ENCODE measurements at regions not wholly inside any gene's neighbourhood (a gene's known extent, or its start where the extent isn't known, plus 50 kb on each side); places are given as distances from the start of the nearest gene placed in this dataset.

DNA sequence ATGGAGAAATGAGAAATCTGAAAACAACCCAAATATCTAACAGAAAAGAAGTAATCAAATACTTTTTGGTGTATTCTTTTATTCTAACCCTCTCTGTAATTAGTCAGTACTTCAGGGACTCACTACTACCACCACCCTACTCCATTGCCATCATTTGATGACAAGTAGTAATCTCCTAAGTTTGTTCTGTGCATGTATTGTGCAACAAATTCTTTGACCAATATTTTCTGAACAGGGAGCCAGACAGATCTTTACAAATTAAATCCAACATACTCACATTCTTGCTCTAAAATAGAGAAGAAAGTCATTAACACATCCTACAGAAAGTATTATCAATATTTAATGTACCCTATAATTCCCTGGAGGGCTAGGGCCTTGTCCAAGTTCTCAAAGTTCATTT is 1416.4 kb downstream of the DSC3 start:
- intact Hi-C loops (cut with micrococcal nuclease): no loop called here
- Histone ChIP-seq H3K36me3 (no peaks in the 10 kb centered on the region), H3K27me3 (ENCODE audit: low read depth) (no peaks in the 10 kb centered on the region), H3K4me1 (no peaks in the 10 kb centered on the region), H3K4me3 (no peak overlapping the region), H3K9me3 (replicated peaks) (no peaks in the 10 kb centered on the region), H3K27ac (replicated peaks) (no peak overlapping the region)
- TF ChIP-seq, protein P1, sequence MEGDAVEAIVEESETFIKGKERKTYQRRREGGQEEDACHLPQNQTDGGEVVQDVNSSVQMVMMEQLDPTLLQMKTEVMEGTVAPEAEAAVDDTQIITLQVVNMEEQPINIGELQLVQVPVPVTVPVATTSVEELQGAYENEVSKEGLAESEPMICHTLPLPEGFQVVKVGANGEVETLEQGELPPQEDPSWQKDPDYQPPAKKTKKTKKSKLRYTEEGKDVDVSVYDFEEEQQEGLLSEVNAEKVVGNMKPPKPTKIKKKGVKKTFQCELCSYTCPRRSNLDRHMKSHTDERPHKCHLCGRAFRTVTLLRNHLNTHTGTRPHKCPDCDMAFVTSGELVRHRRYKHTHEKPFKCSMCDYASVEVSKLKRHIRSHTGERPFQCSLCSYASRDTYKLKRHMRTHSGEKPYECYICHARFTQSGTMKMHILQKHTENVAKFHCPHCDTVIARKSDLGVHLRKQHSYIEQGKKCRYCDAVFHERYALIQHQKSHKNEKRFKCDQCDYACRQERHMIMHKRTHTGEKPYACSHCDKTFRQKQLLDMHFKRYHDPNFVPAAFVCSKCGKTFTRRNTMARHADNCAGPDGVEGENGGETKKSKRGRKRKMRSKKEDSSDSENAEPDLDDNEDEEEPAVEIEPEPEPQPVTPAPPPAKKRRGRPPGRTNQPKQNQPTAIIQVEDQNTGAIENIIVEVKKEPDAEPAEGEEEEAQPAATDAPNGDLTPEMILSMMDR (IDR thresholded peaks at IDR 0.05; ENCODE audit: borderline replicate concordance): no peak
- DNase-seq: no peak

DNA sequence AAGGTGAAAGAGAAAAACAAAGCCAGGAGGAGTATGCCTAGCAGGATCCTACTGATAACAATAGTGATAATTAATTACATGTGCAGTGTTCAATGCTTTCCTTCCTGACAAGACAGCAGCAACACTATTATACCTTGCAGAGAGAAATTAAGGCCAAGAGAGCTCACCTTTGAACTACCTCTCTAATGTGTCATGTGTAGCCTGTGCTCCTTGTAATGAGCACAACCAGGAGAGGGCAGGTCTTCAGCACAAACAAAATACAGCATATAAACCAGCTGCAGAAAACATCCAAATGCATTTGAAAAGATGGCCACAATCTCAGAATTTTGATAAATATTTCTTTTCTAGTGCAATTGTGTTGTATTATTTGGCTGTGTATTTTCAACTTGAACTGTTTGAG is 1425.7 kb downstream of the DSC3 start:
- intact Hi-C loops (cut with micrococcal nuclease): no loop called here
- Histone ChIP-seq H3K4me3 (no peak overlapping the region), H3K27ac (replicated peaks) (no peak overlapping the region), H3K9me3 (replicated peaks) (no peaks in the 10 kb centered on the region), H3K36me3 (no peaks in the 10 kb centered on the region), H3K4me1 (no peaks in the 10 kb centered on the region), H3K27me3 (ENCODE audit: low read depth) (no peaks in the 10 kb centered on the region)
- no peak for DNase-seq
- TF ChIP-seq, protein P1 (IDR thresholded peaks at IDR 0.05; ENCODE audit: borderline replicate concordance): peak; percentile 52

DNA sequence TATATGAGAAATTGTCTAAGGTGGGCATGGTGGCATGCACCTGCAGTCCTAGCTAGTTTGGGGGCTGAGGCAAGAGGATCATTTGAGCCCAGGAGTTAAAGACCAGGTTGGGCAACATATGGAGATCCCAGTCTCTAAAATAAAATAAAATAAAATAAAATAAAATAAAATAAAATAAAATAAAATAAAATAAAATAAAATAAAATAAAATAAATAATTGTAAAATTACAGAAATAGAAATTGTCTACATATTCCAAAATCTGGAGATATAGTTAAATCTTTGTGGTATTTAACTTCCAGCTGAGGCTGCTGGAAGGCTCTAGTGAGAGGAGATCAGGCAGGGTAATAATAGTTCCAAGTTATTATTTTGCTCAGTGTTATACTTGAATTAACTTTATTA is 1432.1 kb upstream of the CDH2 start:
- intact Hi-C loops (cut with micrococcal nuclease): loop anchor here (10.0 kb wide), 1 partner anchor 64 kb away; no protein-coding TSS in a partner anchor
- Histone ChIP-seq H3K4me1 (no peaks in the 10 kb centered on the region), H3K4me3 (no peak overlapping the region), H3K27ac (replicated peaks) (no peak overlapping the region), H3K36me3 (no peaks in the 10 kb centered on the region), H3K27me3 (ENCODE audit: low read depth) (no peaks in the 10 kb centered on the region), H3K9me3 (replicated peaks) (peaks cover 15% of the 10 kb centered on the region)
- DNase-seq: no peak
- TF ChIP-seq, protein P1 (IDR thresholded peaks at IDR 0.05; ENCODE audit: borderline replicate concordance): no peak

DNA sequence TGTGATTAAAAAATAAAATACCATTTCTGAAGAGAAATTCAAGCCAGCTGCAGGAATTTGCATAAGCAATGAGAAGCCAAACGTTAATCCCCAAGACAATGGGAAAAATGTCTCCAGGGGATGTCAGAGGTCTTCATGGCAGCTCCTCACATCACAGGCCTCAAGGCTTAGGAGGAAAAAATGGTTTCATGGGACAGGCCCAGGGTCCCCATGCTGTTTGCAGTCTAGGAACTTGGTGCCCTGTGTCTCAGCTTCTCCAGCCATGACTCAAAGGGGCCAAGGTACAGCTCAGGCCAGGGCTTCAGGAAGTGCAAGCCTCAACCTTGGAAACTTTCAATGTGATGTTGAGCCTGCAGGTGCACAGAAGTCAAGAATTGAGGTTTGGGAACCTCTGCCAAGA is 1428.4 kb upstream of the CDH2 start:
- no peak overlapping the region for H3K4me3 ChIP-seq
- no peak overlapping the region for H3K27ac ChIP-seq (replicated peaks)
- intact Hi-C loops (cut with micrococcal nuclease): loop anchor here (10.0 kb wide), 1 partner anchor 61 kb away; no protein-coding TSS in a partner anchor
- H3K27me3 ChIP-seq (ENCODE audit: low read depth): no peaks in the 10 kb centered on the region
- H3K36me3 ChIP-seq: no peaks in the 10 kb centered on the region
- TF ChIP-seq, protein P1 (IDR thresholded peaks at IDR 0.05; ENCODE audit: borderline replicate concordance): no peak
- no peak for DNase-seq
- H3K4me1 ChIP-seq: no peaks in the 10 kb centered on the region
- H3K9me3 ChIP-seq (replicated peaks): peaks cover 24% of the 10 kb centered on the region

- intact Hi-C loops (cut with micrococcal nuclease): no loop called here
- peaks cover 13% of the 10 kb centered on the region for H3K9me3 ChIP-seq (replicated peaks)
- TF ChIP-seq, protein P1 (IDR thresholded peaks at IDR 0.05; ENCODE audit: borderline replicate concordance): no peak
- no peaks in the 10 kb centered on the region for H3K36me3 ChIP-seq
- no peak overlapping the region for H3K4me3 ChIP-seq
- DNase-seq: no peak
- no peaks in the 10 kb centered on the region for H3K27me3 ChIP-seq (ENCODE audit: low read depth)
- H3K4me1 ChIP-seq: no peaks in the 10 kb centered on the region
- H3K27ac ChIP-seq (replicated peaks): no peak overlapping the region
These were observed 1420.0 kb upstream of the CDH2 start for GRCh38 chr18:29596959-29597358.

GRCh38 chr18:29594493-29594892 is 1417.6 kb upstream of the CDH2 start:
- TF ChIP-seq, protein P1 (IDR thresholded peaks at IDR 0.05; ENCODE audit: borderline replicate concordance): no peak
- H3K9me3 ChIP-seq (replicated peaks): peaks cover 10% of the 10 kb centered on the region
- no peak overlapping the region for H3K4me3 ChIP-seq
- H3K36me3 ChIP-seq: no peaks in the 10 kb centered on the region
- no peak for DNase-seq
- no peak overlapping the region for H3K27ac ChIP-seq (replicated peaks)
- no peaks in the 10 kb centered on the region for H3K4me1 ChIP-seq
- H3K27me3 ChIP-seq (ENCODE audit: low read depth): no peaks in the 10 kb centered on the region
- intact Hi-C loops (cut with micrococcal nuclease): no loop called here
